ENCODE measurements at regions not wholly inside any gene's neighbourhood (a gene's known extent, or its start where the extent isn't known, plus 50 kb on each side); places are given as distances from the start of the nearest gene placed in this dataset.
A peak's percentile ranks its signal among the peaks of the same experiment; 100 is the strongest.

- ChIA-PET POLR2A (no interaction called here), CTCF (interaction anchor here (0.9 to 1.4 kb wide), 4 partner anchors 13 to 67 kb away, joined by 3 to 10 read pairs (median 4); no protein-coding TSS in a partner anchor)
Observed at GRCh38 chr5:42036379-42036778, 111.3 kb downstream of the FBXO4 start.

GRCh38 chr5:42037379-42037932 lies 112.4 kb downstream of the FBXO4 start:
- TF ChIP-seq CTCF (IDR thresholded peaks at IDR 0.05; ENCODE audit: control extremely low read depth, extremely low read depth, low read depth, missing control alignments): no peak
- ChIA-PET CTCF (interaction anchor here (0.9 to 1.4 kb wide), 3 partner anchors 14 to 32 kb away, joined by 3 to 10 read pairs (median 4); no protein-coding TSS in a partner anchor), POLR2A (no interaction called here)
- no peak for DNase-seq (ENCODE audit: extremely low spot score)

More at GRCh38 chr5:42036379-42036778, 111.3 kb downstream of the FBXO4 start:
- DNase-seq (ENCODE audit: extremely low spot score): no peak
- TF ChIP-seq CTCF (IDR thresholded peaks at IDR 0.05; ENCODE audit: control extremely low read depth, extremely low read depth, low read depth, missing control alignments): no peak

DNA sequence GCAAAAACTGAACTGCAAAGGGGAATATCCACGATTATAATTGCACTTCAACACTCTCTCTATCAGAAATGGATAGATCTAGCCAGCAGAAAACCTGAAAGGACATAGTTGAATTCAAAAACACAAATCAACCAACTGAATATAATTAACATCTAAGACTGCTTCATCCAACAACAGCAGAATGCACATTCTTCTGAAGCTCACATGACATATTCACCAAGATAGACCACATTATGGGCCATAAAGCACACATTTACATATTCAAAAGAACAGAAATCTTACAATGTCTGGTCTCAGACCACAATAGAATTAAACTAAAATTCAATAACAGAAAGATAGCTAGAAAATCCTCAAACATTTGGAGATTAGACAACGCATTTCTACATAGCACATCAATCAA lies 118.3 kb downstream of the FBXO4 start:
- ChIA-PET POLR2A (no interaction called here), CTCF (interaction anchor here (1.1 to 2.2 kb wide), 2 partner anchors 14 to 25 kb away, joined by 3 to 14 read pairs; no protein-coding TSS in a partner anchor)
- DNase-seq (ENCODE audit: extremely low spot score): no peak
- TF ChIP-seq CTCF (IDR thresholded peaks at IDR 0.05; ENCODE audit: control extremely low read depth, extremely low read depth, low read depth, missing control alignments): no peak

DNA sequence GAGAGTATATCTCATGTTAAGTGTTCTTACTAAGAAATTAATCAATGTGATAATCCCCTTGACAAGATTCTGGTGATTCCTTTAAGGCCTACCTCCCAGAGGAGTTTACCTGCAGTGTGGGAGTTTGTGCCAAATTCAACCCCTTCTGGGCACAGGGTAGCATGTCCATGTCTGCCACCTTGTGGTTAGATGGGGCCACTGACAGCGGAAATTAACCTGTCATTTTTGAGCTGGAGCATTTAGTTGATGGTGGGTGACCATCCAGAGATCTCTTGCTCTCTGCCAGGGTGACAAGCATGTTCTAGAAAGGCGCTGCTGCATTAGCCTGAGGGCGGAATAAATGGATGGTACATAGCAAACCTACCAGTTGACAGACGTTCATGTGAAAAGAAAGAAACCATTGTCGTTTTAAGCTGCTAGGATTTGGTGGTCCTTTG lies 132.2 kb downstream of the FBXO4 start:
- ChIA-PET CTCF (interaction anchor here (0.6 to 9.8 kb wide), 65 partner anchors 9 to 1152 kb away, joined by 3 to 269 read pairs (median 5); partner anchors contain the start of genes FBXO4 and RIMOC1), POLR2A (interaction anchor here (0.8 kb wide), 1 partner anchor 201 kb away, joined by 4 read pairs; no protein-coding TSS in a partner anchor)
- TF ChIP-seq CTCF (IDR thresholded peaks at IDR 0.05; ENCODE audit: control extremely low read depth, extremely low read depth, low read depth, missing control alignments): peak; percentile 80

GRCh38 chr5:42059291-42059690 lies 134.2 kb downstream of the FBXO4 start:
- DNase-seq (ENCODE audit: extremely low spot score): no peak
- ChIA-PET CTCF (interaction anchor here (9.8 kb wide), 1 partner anchor 202 kb away, joined by 269 read pairs; no protein-coding TSS in a partner anchor), POLR2A (no interaction called here)
- no peak for TF ChIP-seq CTCF (IDR thresholded peaks at IDR 0.05; ENCODE audit: control extremely low read depth, extremely low read depth, low read depth, missing control alignments)

More for the DNA sequence above, 132.2 kb downstream of the FBXO4 start:
- peak; percentile 54 for DNase-seq (ENCODE audit: extremely low spot score)

DNA sequence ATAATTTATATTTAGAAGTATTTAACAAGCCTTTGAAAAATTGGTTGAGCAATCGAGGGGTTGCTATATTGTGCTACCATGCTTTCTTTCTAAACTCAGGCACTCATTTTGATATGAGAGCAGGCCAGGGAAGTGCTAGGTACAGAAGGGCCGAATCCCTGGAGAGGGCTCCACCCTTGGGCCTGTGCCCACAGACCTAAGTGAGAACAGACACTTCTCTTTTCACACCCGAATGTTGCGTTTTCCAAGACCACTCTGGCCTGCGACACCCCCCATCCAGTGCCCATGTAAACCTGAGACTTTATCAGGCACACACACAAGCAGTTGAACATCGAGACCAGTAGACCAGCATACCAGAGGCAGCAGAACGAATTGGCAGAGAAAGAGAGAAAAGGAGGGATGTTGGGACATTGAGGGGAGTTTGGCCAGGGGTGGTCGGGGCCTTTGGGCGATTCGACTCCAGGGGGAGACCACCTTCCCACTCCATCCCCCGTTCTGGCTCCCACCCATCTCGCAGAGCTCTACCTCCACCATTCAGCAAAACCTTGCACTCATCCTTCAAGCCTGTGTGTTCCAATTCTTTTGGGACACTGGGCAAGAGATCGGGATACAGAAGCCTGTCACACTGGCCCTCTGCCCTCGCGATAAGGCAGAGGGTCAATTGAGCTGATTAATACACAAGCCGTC lies 134.8 kb downstream of the FBXO4 start:
- TF ChIP-seq CTCF (IDR thresholded peaks at IDR 0.05; ENCODE audit: control extremely low read depth, extremely low read depth, low read depth, missing control alignments): no peak
- ChIA-PET CTCF (interaction anchor here (1.4 to 9.8 kb wide), 2 partner anchors 54 to 202 kb away, joined by 3 to 269 read pairs; no protein-coding TSS in a partner anchor), POLR2A (no interaction called here)
- DNase-seq (ENCODE audit: extremely low spot score): no peak

Measured in GM10248 (cell line).